ENCODE measurements at regions not wholly inside any gene's neighbourhood (a gene's known extent, or its start where the extent isn't known, plus 50 kb on each side); places are given as distances from the start of the nearest gene placed in this dataset.

- peaks cover 6% of the 10 kb centered on the region for H3K9me3 Mint-ChIP-seq
- H3K27me3 Mint-ChIP-seq: no peaks in the 10 kb centered on the region
- H3K27ac Mint-ChIP-seq: no peak overlapping the region
- no peaks in the 10 kb centered on the region for H3K4me1 Mint-ChIP-seq (ENCODE audit: unreplicated experiment)
- peaks cover 7% of the 10 kb centered on the region for H3K36me3 Mint-ChIP-seq
- no peak for DNase-seq (ENCODE audit: extremely low spot score, unreplicated experiment)
- TF ChIP-seq, protein P1, sequence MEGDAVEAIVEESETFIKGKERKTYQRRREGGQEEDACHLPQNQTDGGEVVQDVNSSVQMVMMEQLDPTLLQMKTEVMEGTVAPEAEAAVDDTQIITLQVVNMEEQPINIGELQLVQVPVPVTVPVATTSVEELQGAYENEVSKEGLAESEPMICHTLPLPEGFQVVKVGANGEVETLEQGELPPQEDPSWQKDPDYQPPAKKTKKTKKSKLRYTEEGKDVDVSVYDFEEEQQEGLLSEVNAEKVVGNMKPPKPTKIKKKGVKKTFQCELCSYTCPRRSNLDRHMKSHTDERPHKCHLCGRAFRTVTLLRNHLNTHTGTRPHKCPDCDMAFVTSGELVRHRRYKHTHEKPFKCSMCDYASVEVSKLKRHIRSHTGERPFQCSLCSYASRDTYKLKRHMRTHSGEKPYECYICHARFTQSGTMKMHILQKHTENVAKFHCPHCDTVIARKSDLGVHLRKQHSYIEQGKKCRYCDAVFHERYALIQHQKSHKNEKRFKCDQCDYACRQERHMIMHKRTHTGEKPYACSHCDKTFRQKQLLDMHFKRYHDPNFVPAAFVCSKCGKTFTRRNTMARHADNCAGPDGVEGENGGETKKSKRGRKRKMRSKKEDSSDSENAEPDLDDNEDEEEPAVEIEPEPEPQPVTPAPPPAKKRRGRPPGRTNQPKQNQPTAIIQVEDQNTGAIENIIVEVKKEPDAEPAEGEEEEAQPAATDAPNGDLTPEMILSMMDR (conservative IDR thresholded peaks at IDR 0.05): no peak
- no peak overlapping the region for H3K4me3 Mint-ChIP-seq
Measured at GRCh38 chr12:107501681-107502080, 183.9 kb upstream of the PWP1 start.

DNA sequence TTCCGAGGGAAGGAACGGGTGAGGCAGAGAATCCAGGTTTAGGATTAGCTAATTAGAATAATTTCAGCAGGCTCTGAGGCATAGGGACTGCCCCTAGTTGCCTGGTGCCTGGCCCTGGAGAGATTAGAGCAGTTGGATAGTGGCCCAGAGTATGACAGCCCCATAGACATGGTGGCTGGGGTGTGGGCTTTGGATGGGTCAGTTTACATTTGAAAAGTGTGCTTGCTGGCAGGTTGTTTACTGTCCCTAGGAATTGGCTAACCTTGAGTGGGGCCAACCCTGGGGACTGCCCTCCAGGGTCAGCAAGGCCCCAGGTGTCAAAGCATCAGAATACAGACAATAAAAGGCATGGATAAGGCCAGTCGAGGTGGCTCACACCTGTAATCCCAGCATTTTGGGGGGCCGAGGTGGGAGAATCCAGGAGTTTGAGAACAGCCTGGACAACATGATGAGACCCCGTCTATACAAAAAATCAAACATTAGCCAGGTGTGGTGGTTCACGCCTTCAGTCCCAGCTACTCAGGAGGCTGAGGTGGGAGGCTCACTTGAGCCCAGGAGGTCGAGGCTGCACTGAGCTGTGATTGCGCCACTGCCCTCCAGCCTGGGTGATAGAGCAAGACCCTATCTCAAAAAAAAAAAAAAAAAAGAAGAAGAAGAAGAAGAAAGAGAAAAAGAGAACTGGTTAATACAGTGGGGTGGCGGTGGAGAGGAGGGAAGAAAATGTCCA lies 182.3 kb upstream of the PWP1 start:
- no peaks in the 10 kb centered on the region for H3K9me3 Mint-ChIP-seq
- H3K36me3 Mint-ChIP-seq: no peaks in the 10 kb centered on the region
- H3K4me1 Mint-ChIP-seq (ENCODE audit: unreplicated experiment): no peaks in the 10 kb centered on the region
- H3K27me3 Mint-ChIP-seq: no peaks in the 10 kb centered on the region
- TF ChIP-seq, protein P1 (conservative IDR thresholded peaks at IDR 0.05): no peak
- H3K4me3 Mint-ChIP-seq: no peak overlapping the region
- no peak overlapping the region for H3K27ac Mint-ChIP-seq
- DNase-seq (ENCODE audit: extremely low spot score, unreplicated experiment): no peak

GRCh38 chr12:107503887-107504885 lies 181.4 kb upstream of the PWP1 start:
- no peaks in the 10 kb centered on the region for H3K36me3 Mint-ChIP-seq
- no peak overlapping the region for H3K27ac Mint-ChIP-seq

GRCh38 chr12:107509421-107509820 lies 176.2 kb upstream of the PWP1 start:
- Mint-ChIP-seq H3K27ac (no peak overlapping the region), H3K27me3 (no peaks in the 10 kb centered on the region), H3K4me3 (no peak overlapping the region), H3K9me3 (no peaks in the 10 kb centered on the region), H3K4me1 (ENCODE audit: unreplicated experiment) (no peaks in the 10 kb centered on the region), H3K36me3 (no peaks in the 10 kb centered on the region)
- TF ChIP-seq, protein P1 (conservative IDR thresholded peaks at IDR 0.05): no peak
- no peak for DNase-seq (ENCODE audit: extremely low spot score, unreplicated experiment)

More at GRCh38 chr12:107503887-107504885, 181.4 kb upstream of the PWP1 start:
- H3K4me1 Mint-ChIP-seq (ENCODE audit: unreplicated experiment): no peaks in the 10 kb centered on the region
- H3K9me3 Mint-ChIP-seq: no peaks in the 10 kb centered on the region
- TF ChIP-seq, protein P1 (conservative IDR thresholded peaks at IDR 0.05): no peak
- no peak overlapping the region for H3K4me3 Mint-ChIP-seq
- DNase-seq (ENCODE audit: extremely low spot score, unreplicated experiment): no peak
- H3K27me3 Mint-ChIP-seq: no peaks in the 10 kb centered on the region

- no peak for DNase-seq (ENCODE audit: extremely low spot score, unreplicated experiment)
- TF ChIP-seq, protein P1 (conservative IDR thresholded peaks at IDR 0.05): no peak
- H3K9me3 Mint-ChIP-seq: no peaks in the 10 kb centered on the region
- H3K4me1 Mint-ChIP-seq (ENCODE audit: unreplicated experiment): peaks cover under 1% of the 10 kb centered on the region
- H3K4me3 Mint-ChIP-seq: no peak overlapping the region
- H3K36me3 Mint-ChIP-seq: no peaks in the 10 kb centered on the region
- H3K27me3 Mint-ChIP-seq: no peaks in the 10 kb centered on the region
- H3K27ac Mint-ChIP-seq: no peak overlapping the region
Measured at GRCh38 chr12:107510211-107510610, 175.4 kb upstream of the PWP1 start.

Measured in type B pancreatic cell (in vitro differentiated cells).